Colonic mucosa (tissue), 4 donors: ENCODE measurements at regions not wholly inside any gene's neighbourhood (a gene's known extent, or its start where the extent isn't known, plus 50 kb on each side); places are given as distances from the start of the nearest gene placed in this dataset.

Experiments used
- DNase-seq: peaks from one replicate; pipeline ENCODE4 v3.0.0-alpha.2; 2020
- H3K27ac ChIP-seq: fragments of 200-600 bp; one replicate; pipeline ENCODE4 v1.8.0; 2021
- H3K27me3 ChIP-seq: fragments of 200-600 bp; one replicate; pipeline ENCODE4 v1.8.0; 2021
- H3K36me3 ChIP-seq: fragments of 200-600 bp; one replicate; pipeline ENCODE4 v1.8.0; 2021
- H3K4me1 ChIP-seq: fragments of 200-600 bp; one replicate; pipeline ENCODE4 v1.8.0; 2021; ENCODE audit warnings: mild to moderate bottlenecking
- H3K4me3 ChIP-seq: fragments of 200-600 bp; one replicate; pipeline ENCODE4 v1.8.0; 2021
- H3K9ac ChIP-seq, 2 donors: one replicate each; pipeline ENCODE4 v1.7.0; 2013; ENCODE audit warnings: control low read depth in 2 of 2, low read depth in 2 of 2, low read length in 2 of 2
- H3K9me3 ChIP-seq: fragments of 200-600 bp; one replicate; pipeline ENCODE4 v1.8.0; 2021
- CTCF ChIP-seq: fragments of 200-600 bp; IDR thresholded peaks from one replicate; pipeline ENCODE4 v1.8.0; 2022; ENCODE audit warnings: antibody characterized with exemption, mild to moderate bottlenecking
- intact Hi-C: fragments of 100-400 bp; cut with DNase I; formaldehyde crosslinking; loops from one replicate; pipeline ENCODE4 v1.14.1; 2022
- donor health status: healthy.
- donor health status: DM: no; HTN: no; CAD: no.
- donor health status: DM: no; HTN: no; CAD: no.

GRCh38 chr6:9522101-9522500 is 892.8 kb downstream of the TFAP2A start:
- TF ChIP-seq CTCF = no peak
- H3K9ac ChIP-seq = no peak overlapping the region
- no peaks in the 10 kb centered on the region for H3K4me1 ChIP-seq
- no peaks in the 10 kb centered on the region for H3K9me3 ChIP-seq
- no peaks in the 10 kb centered on the region for H3K36me3 ChIP-seq
- no peak overlapping the region for H3K27ac ChIP-seq
- DNase-seq = no peak
- intact Hi-C loops = no loop called here
- H3K27me3 ChIP-seq = no peaks in the 10 kb centered on the region
- H3K4me3 ChIP-seq = no peak overlapping the region

GRCh38 chr6:9521152-9521530 is 893.7 kb downstream of the TFAP2A start:
- H3K36me3 ChIP-seq = no peaks in the 10 kb centered on the region
- intact Hi-C loops = no loop called here
- DNase-seq = no peak
- no peak overlapping the region for H3K4me3 ChIP-seq
- no peak overlapping the region for H3K27ac ChIP-seq
- H3K4me1 ChIP-seq = no peaks in the 10 kb centered on the region
- H3K9ac ChIP-seq = no peak overlapping the region
- no peaks in the 10 kb centered on the region for H3K9me3 ChIP-seq
- H3K27me3 ChIP-seq = no peaks in the 10 kb centered on the region
- no peak for TF ChIP-seq CTCF

- Histone ChIP-seq H3K9ac (no peak overlapping the region), H3K4me1 (no peaks in the 10 kb centered on the region), H3K27me3 (no peaks in the 10 kb centered on the region), H3K9me3 (no peaks in the 10 kb centered on the region), H3K36me3 (no peaks in the 10 kb centered on the region), H3K27ac (no peak overlapping the region), H3K4me3 (no peak overlapping the region)
- no peak for DNase-seq
- intact Hi-C loops = no loop called here
- no peak for TF ChIP-seq CTCF
These were observed 894.3 kb downstream of the TFAP2A start for GRCh38 chr6:9520417-9521151.

GRCh38 chr6:9518431-9518830 is 896.4 kb downstream of the TFAP2A start:
- H3K4me1 ChIP-seq = no peaks in the 10 kb centered on the region
- H3K27me3 ChIP-seq = no peaks in the 10 kb centered on the region
- intact Hi-C loops = no loop called here
- no peak overlapping the region for H3K4me3 ChIP-seq
- no peak for TF ChIP-seq CTCF
- no peaks in the 10 kb centered on the region for H3K9me3 ChIP-seq
- no peak overlapping the region for H3K27ac ChIP-seq
- no peaks in the 10 kb centered on the region for H3K36me3 ChIP-seq
- H3K9ac ChIP-seq = no peak overlapping the region
- no peak for DNase-seq

GRCh38 chr6:9517806-9518205 is 897.1 kb downstream of the TFAP2A start:
- H3K27me3 ChIP-seq = no peaks in the 10 kb centered on the region
- no peaks in the 10 kb centered on the region for H3K9me3 ChIP-seq
- H3K27ac ChIP-seq = no peak overlapping the region
- H3K9ac ChIP-seq = no peak overlapping the region
- intact Hi-C loops = no loop called here
- H3K4me3 ChIP-seq = no peak overlapping the region
- no peaks in the 10 kb centered on the region for H3K4me1 ChIP-seq
- no peaks in the 10 kb centered on the region for H3K36me3 ChIP-seq
- no peak for DNase-seq
- no peak for TF ChIP-seq CTCF
